Iris pigment epithelial cell (primary cell): ENCODE measurements at regions not wholly inside any gene's neighbourhood (a gene's known extent, or its start where the extent isn't known, plus 50 kb on each side); places are given as distances from the start of the nearest gene placed in this dataset.
"Not testable (repeated sequence)": the region's sequence is repeated elsewhere in the genome, so short reads cannot be mapped to it uniquely, and the experiment has no call there.

Experiments used
- DNase-seq: peaks from one replicate; pipeline ENCODE4 v3.0.0-alpha.2; 2011; ENCODE audit warnings: low read depth

DNA sequence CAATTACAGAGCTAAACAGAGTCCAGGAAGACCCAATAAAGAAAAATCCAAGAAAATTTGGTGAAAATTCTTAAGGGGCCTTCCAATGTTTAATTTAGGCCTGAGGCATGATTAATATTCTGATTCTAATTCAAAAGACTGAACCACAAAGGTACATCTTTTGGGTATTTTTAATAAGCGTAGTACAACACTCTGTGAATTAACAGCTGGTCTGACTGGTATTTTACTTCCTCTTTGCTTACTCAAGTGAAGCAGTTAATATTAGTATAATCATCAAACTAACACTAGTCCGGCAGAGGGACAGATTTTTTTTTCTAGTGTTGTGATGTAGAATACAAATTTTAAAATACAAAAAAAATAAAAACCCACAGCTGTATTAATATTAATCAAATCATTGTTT, 652.9 kb downstream of the NR4A2 start:
- DNase-seq = no peak

GRCh38 chr2:155675920-155676319, 656.6 kb downstream of the NR4A2 start:
- no peak for DNase-seq

DNA sequence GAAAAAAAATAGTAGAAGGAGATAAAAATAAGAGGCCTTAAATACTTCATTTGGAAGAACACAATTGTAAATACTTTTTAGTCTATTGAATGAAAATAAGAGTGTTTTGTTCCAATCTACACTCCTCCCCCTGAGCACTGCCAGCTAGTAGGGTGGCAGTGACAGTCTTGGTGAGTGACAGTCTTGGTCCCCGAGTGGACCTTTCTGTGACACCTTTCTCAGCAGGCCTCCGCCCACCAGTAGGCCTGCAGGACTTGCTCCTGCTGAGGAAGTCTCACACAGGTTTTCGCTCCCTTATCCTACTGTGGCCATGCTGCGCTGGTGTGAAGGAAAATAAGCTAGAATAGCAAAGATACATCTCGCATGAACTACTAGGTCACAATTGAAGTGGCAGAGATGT, 666.8 kb downstream of the NR4A2 start:
- no peak for DNase-seq

DNA sequence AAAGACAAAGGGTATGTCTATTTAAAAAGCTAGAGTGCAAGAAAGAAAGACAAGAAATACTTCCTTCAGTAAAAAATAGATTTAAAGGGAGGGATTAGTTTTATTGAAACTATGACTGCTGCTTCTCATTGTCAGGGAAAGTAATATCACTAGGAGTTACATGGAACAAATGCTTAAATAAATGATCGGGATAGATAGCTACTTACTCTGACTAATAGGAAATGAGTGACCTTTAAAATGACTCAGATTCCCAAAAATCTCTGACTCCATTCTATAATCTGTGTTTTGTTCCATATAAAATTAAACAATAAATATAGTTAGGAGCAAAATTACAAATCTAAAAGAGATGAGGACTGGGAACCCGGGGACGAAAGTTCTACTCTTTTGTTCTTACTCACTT, 669.3 kb downstream of the NR4A2 start:
- no peak for DNase-seq

GRCh38 chr2:155662224-155662623, 670.3 kb downstream of the NR4A2 start:
- no peak for DNase-seq

GRCh38 chr2:155653176-155653575, 679.3 kb downstream of the NR4A2 start:
- DNase-seq = no peak

- DNase-seq = no peak
Measured at GRCh38 chr2:155651851-155652250, 680.7 kb downstream of the NR4A2 start.

GRCh38 chr2:155645791-155646190, 686.7 kb downstream of the NR4A2 start:
- DNase-seq = peak; percentile 9

DNA sequence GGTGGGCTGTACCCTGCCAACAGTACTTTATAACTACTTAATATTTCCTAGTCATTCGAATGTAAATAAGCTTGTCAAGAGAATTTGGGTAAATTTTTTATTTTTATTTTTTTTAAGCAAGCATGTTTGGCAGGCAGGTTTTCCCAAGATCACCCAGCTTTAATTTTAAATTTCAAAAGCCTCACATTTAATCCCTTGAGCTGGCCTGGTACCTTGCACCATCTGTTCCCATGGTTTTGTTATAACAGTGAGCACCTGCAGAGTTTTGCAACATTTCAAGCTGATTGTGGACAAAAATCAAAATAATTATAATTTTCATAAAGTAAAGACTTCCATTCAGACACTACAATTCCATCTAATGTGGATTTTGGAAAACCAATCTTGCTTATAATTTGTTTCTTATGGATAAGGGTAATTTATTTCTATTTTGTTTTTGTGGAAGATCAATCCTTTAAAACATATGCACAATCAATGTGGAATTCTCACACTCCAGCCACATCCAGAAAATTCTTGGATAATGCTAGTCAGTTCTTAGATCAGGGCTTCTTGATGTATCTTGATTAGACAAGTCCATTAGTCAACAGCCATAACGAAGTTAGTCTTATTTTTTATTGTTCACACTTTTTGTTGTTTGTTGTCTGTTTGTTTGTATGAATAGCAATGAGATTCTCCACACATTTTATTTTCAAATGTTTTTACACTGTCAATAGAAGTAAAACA, 689.3 kb downstream of the NR4A2 start:
- no peak for DNase-seq

GRCh38 chr2:155633887-155634570, 698.5 kb downstream of the NR4A2 start:
- DNase-seq = no peak

GRCh38 chr2:155633060-155633839, 699.3 kb downstream of the NR4A2 start:
- no peak for DNase-seq

DNA sequence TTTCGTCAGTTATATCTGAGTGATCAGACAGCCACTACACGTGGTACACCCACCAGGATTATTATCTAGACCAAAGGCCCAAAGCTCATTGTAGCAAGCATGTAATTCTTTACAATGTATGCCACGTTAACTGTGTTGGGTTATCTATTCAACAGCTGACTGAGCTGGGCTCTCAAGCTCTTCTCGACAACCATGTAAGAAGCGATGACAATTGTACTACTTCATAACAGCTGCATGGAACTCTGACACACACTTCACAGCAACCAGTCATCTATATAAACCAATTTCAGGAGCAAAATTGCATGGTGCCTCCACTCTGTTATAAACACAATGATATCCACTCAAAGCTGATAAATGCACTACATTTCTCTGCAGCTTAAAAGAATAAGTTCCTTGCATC, 701.8 kb downstream of the NR4A2 start:
- no peak for DNase-seq

- DNase-seq = no peak
Measured at GRCh38 chr2:155622443-155622842, 710.1 kb downstream of the NR4A2 start.

DNA sequence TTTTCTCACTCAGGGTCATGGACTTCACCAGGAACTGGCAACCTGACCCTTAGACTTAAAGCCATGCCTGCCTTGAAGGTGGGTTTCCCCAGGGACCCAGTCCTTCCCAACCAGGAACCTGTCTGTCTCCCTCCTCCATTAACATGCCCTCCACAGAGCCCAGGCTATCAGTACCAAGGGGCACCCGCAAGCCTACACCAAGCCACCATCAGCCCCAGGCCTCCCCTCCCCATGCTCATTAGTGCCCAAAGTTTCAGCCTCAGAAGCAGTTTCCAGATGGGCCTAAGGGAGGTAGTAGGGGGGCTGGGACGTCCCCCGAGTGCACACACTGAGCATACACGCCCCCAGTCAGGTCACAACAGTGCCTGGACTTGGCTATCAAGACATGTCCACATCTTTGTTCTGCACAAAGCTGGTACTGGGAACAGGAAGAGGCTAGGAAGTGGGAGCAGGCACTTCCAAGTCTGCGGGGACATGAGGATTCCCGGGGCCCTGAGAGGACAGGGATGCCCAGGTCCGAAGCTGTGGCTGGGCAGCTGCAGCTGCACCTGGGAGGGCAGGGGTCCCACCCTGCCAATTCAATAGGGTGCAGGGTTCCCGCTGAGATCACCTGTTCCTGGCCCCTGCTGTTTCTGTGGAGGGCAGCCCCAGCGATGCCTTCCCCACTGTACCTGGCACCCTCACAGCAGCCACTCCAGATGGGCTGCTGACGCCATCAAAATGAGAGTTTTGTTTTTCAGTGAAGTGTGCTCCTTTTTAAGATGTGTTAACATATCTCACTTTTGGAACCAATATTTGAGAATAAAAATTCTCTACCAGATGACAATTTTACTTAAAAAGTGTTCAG, 731.4 kb downstream of the NR4A2 start:
- DNase-seq = no peak

GRCh38 chr2:155600296-155600695, 732.2 kb downstream of the NR4A2 start:
- no peak for DNase-seq

GRCh38 chr2:155599834-155600233, 732.7 kb downstream of the NR4A2 start:
- DNase-seq = no peak

DNA sequence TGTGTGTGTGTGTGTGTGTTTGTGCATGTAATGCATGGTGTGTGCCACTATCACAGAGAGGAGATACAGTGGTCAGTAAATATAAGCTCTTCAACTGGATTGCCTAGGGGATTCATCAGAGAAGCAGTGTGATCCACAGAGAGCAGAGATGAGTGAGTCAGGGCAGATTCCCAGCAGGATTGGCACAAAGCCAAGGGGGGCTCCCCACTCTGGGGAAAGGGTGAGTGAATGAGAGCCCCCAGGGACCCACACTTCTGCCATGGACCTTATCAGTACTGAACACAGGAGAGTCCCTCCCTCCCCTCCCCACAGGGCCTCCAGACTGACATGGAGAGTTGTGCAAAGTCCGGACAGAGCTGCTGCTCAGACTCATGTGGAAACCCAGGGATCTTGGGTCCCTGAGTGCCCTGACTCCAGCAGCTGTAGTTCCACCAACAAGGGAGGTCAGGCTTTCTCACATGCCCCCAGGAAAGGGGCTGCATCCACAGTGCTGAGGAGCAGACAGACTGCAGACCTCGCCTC, 748.8 kb downstream of the NR4A2 start:
- no peak for DNase-seq

GRCh38 chr2:155574941-155575340, 757.6 kb downstream of the NR4A2 start:
- DNase-seq = no peak

DNA sequence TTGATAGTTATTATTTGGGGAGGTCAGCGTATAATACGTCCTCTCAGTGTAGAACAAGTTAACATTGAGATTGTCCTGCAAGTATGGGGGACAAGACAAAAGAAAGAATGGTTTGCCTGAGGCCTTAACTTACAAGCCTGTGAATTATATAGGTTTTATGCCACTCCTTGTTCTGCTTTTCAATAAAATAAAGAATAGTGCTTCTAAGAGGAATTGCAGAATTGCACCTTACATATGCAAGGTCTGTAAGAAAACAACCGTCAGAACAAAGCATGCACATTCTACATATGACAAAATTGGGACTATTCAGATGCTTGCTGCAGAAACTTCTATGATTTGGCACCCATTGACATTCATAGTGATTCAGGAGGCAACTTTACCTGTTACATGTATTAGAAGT, 785.0 kb downstream of the NR4A2 start:
- DNase-seq = no peak

DNA sequence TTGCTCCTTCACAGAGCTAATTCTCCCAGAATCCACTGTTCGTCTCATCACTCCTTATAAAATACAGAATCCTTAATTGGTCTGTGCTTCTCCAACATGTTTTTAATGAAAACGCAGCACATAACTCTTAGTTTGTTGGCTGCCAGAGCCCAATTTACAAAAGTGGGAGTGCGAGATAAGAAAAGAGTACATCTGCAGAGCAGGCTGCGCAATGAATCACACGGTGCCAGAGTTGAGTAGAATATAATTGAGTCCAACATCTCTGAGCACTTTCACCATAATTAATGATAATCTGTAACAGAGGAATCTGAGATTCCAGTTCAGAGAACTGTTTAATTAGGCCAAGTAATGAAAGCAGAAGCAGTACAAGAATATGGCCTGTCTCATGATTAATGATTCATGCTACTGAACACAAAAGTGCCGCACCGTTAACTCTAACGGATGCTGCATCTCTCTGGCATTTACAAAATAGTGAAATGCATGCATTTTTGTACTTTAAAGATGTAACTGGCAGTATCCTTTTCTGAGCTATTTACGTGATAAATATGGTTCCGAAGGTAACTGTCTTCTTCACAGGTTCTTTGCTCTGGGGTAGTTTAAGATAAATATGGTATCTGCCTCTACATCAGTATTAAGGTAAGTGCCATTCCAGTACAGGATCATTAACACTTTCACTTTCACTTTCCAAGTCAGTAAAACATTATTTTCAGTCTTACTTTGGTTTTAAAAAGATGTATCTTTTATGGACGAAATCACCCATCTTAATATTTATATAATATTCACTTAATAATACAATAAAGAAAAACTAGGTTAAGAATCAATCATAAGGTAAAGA, 785.6 kb downstream of the NR4A2 start:
- DNase-seq = peak; percentile 1

- DNase-seq = not testable (repeated sequence)
Measured at GRCh38 chr2:155539028-155539427, 793.5 kb downstream of the NR4A2 start.
